Breast epithelium (tissue), 3 donors: ENCODE measurements at regions not wholly inside any gene's neighbourhood (a gene's known extent, or its start where the extent isn't known, plus 50 kb on each side); places are given as distances from the start of the nearest gene placed in this dataset.

Experiments
- CTCF ChIP-seq, 3 donors: fragments of 450-650 bp; IDR thresholded peaks; one replicate each; pipeline ENCODE4 v1.5.1; 2016 to 2017; ENCODE audit warnings: antibody characterized with exemption in 3 of 3, mild to moderate bottlenecking in 3 of 3, moderate library complexity in 3 of 3
- POLR2A ChIP-seq: fragments of 450-650 bp; IDR thresholded peaks from one replicate; pipeline ENCODE4 v1.6.1; 2016; ENCODE audit warnings: antibody characterized with exemption, mild to moderate bottlenecking, moderate library complexity
- POLR2AphosphoS5 ChIP-seq, 3 donors: sonication (generic); formaldehyde crosslinking; IDR thresholded peaks; one replicate each; pipeline ENCODE4 v1.6.1; 2017; ENCODE audit warnings: antibody characterized with exemption in 3 of 3

GRCh38 chr5:61719124-61719523 is 387.1 kb downstream of the ZSWIM6 start:
- TF ChIP-seq POLR2AphosphoS5 (IDR thresholded peaks at IDR 0.05), result no peak
- TF ChIP-seq CTCF (IDR thresholded peaks at IDR 0.05), result no peak
- TF ChIP-seq POLR2A, result no peak
